H9 (cell line): ENCODE measurements at regions not wholly inside any gene's neighbourhood (a gene's known extent, or its start where the extent isn't known, plus 50 kb on each side); places are given as distances from the start of the nearest gene placed in this dataset.

Experiments used
- DNase-seq: peaks from one replicate; pipeline ENCODE4 v3.0.0-alpha.2; 2017
- H2AFZ ChIP-seq: one replicate; pipeline ENCODE4 v1.6.1; 2013; ENCODE audit warnings: mild to moderate bottlenecking, low read length, control low read depth, moderate library complexity
- H2AK5ac ChIP-seq: 2 replicates; pipeline ENCODE4 v1.6.1; 2013; ENCODE audit warnings: low read length, control low read depth, mixed read lengths; ENCODE audit not compliant: insufficient read length
- H2BK120ac ChIP-seq: one replicate; pipeline ENCODE4 v1.6.1; 2013; ENCODE audit warnings: low read depth, mild to moderate bottlenecking, low read length, control low read depth, inconsistent platforms; ENCODE audit not compliant: poor library complexity, severe bottlenecking
- H2BK12ac ChIP-seq: 2 replicates; pipeline ENCODE4 v1.6.1; 2013; ENCODE audit warnings: low read length, control low read depth, mixed read lengths, low read depth; ENCODE audit not compliant: insufficient read length
- H2BK15ac ChIP-seq: 2 replicates; pipeline ENCODE4 v1.6.1; 2013; ENCODE audit warnings: low read depth, low read length, control low read depth
- H2BK20ac ChIP-seq: one replicate; pipeline ENCODE4 v1.6.1; 2013; ENCODE audit warnings: low read depth, mild to moderate bottlenecking, low read length, control low read depth, inconsistent platforms; ENCODE audit not compliant: poor library complexity, severe bottlenecking
- H2BK5ac ChIP-seq: 2 replicates; pipeline ENCODE4 v1.6.1; 2013; ENCODE audit warnings: low read length, control low read depth, mixed read lengths; ENCODE audit not compliant: insufficient read length
- H3K14ac ChIP-seq: 2 replicates; pipeline ENCODE4 v1.6.1; 2013; ENCODE audit warnings: low read length, control low read depth; ENCODE audit not compliant: insufficient read depth
- H3K18ac ChIP-seq: 2 replicates; pipeline ENCODE4 v1.6.1; 2013; ENCODE audit warnings: low read depth, mild to moderate bottlenecking, mixed read lengths, low read length, control low read depth; ENCODE audit not compliant: insufficient read length
- H3K23ac ChIP-seq: 2 replicates; pipeline ENCODE4 v1.6.1; 2013; ENCODE audit warnings: low read length, control low read depth, mixed read lengths, low read depth; ENCODE audit not compliant: insufficient read length
- H3K23me2 ChIP-seq: 2 replicates; pipeline ENCODE4 v1.6.1; 2013; ENCODE audit warnings: low read depth, mild to moderate bottlenecking, mixed read lengths, low read length, control low read depth; ENCODE audit not compliant: insufficient read length, poor library complexity, severe bottlenecking
- H3K27ac ChIP-seq: 2 replicates; pipeline ENCODE4 v1.5.1; 2013; ENCODE audit warnings: low read length, control low read depth, mixed read lengths, low read depth; ENCODE audit not compliant: insufficient read length
- H3K27me3 ChIP-seq: 2 replicates; pipeline ENCODE4 v1.6.1; 2013; ENCODE audit warnings: low read length, control low read depth, inconsistent platforms; ENCODE audit not compliant: insufficient read depth
- H3K4ac ChIP-seq: 2 replicates; pipeline ENCODE4 v1.6.1; 2013; ENCODE audit warnings: low read depth, mild to moderate bottlenecking, control low read depth, inconsistent platforms, low read length, moderate library complexity
- H3K4me1 ChIP-seq: 2 replicates; pipeline ENCODE4 v1.6.1; 2013; ENCODE audit warnings: low read length, control low read depth, inconsistent platforms; ENCODE audit not compliant: insufficient read depth
- H3K4me2 ChIP-seq: 2 replicates; pipeline ENCODE4 v1.6.1; 2013; ENCODE audit warnings: low read length, control low read depth, mixed read lengths; ENCODE audit not compliant: insufficient read length, insufficient read depth
- H3K56ac ChIP-seq: 2 replicates; pipeline ENCODE4 v1.6.1; 2013; ENCODE audit warnings: low read depth, mild to moderate bottlenecking, mixed read lengths, low read length, control low read depth; ENCODE audit not compliant: insufficient read length
- H3K79me1 ChIP-seq: 2 replicates; pipeline ENCODE4 v1.6.1; 2013; ENCODE audit warnings: low read depth, mild to moderate bottlenecking, moderate library complexity, low read length, control low read depth, inconsistent platforms; ENCODE audit not compliant: insufficient read depth, poor library complexity, severe bottlenecking
- H3K79me2 ChIP-seq: 2 replicates; pipeline ENCODE4 v1.6.1; 2013; ENCODE audit warnings: low read length, control low read depth, inconsistent platforms; ENCODE audit not compliant: insufficient read depth
- H3K9ac ChIP-seq: 2 replicates; pipeline ENCODE4 v1.6.1; 2013; ENCODE audit warnings: low read length, control low read depth, mixed read lengths; ENCODE audit not compliant: insufficient read length; ENCODE audit errors: extremely low read depth
- H3K9me3 ChIP-seq: one replicate; pipeline ENCODE4 v1.6.1; 2013; ENCODE audit warnings: low read depth, low read length, inconsistent platforms; ENCODE audit not compliant: control insufficient read depth
- H3T11ph ChIP-seq: one replicate; pipeline ENCODE4 v1.6.1; 2013; ENCODE audit warnings: mild to moderate bottlenecking, low read length, control low read depth, inconsistent platforms
- H4K20me1 ChIP-seq: one replicate; pipeline ENCODE4 v1.6.1; 2013; ENCODE audit not compliant: control insufficient read depth, insufficient read length, insufficient read depth
- H4K5ac ChIP-seq: 2 replicates; pipeline ENCODE4 v1.6.1; 2013; ENCODE audit warnings: low read depth, mild to moderate bottlenecking, mixed read lengths, low read length, control low read depth; ENCODE audit not compliant: insufficient read length
- H4K8ac ChIP-seq: replicated peaks from 2 replicates; pipeline ENCODE4 v1.6.1; 2013; ENCODE audit warnings: low read length, control low read depth, mixed read lengths, low read depth; ENCODE audit not compliant: insufficient read length
- H4K91ac ChIP-seq: 2 replicates; pipeline ENCODE4 v1.6.1; 2013; ENCODE audit warnings: low read depth, mild to moderate bottlenecking, moderate library complexity, mixed read lengths, low read length, control low read depth; ENCODE audit not compliant: insufficient read length
- H3K27ac Mint-ChIP-seq, 3 experiments: 2 replicates in 2 of 3; 3 replicates in 1 of 3; pipeline ENCODE4 v1.8.0; 2020 to 2021; ENCODE audit warnings: mixed read lengths in 3 of 3, mild to moderate bottlenecking in 1 of 3, moderate library complexity in 1 of 3
- H3K27me3 Mint-ChIP-seq: 2 replicates; pipeline ENCODE4 v1.8.0; 2021; ENCODE audit warnings: low read depth, mild to moderate bottlenecking, moderate library complexity, mixed read lengths
- H3K36me3 Mint-ChIP-seq, 3 experiments: 2 replicates in 2 of 3; 3 replicates in 1 of 3; pipeline ENCODE4 v1.8.0; 2020 to 2021; ENCODE audit warnings: low read depth in 3 of 3, mixed read lengths in 3 of 3; ENCODE audit not compliant: insufficient read depth in 1 of 3
- H3K4me1 Mint-ChIP-seq, 2 experiments: 2 replicates each; pipeline ENCODE4 v1.8.0; 2020; ENCODE audit warnings: mixed read lengths in 2 of 2
- H3K4me3 Mint-ChIP-seq, 2 experiments: 2 replicates in 1 of 2; 3 replicates in 1 of 2; pipeline ENCODE4 v1.8.0; 2020 to 2021; ENCODE audit warnings: mild to moderate bottlenecking in 2 of 2, mixed read lengths in 2 of 2, moderate library complexity in 1 of 2
- H3K9me3 Mint-ChIP-seq, 2 experiments: 2 replicates in 1 of 2; 3 replicates in 1 of 2; pipeline ENCODE4 v1.8.0; 2020; ENCODE audit warnings: mild to moderate bottlenecking in 2 of 2, mixed read lengths in 2 of 2, moderate library complexity in 1 of 2
- CTCF ChIP-seq: fragments of 200-600 bp; sonication (generic); conservative IDR thresholded peaks from 3 replicates; pipeline ENCODE4 v1.8.0; 2021; ENCODE audit warnings: antibody characterized with exemption, mild to moderate bottlenecking
- WGBS: extraction: QIAGEN DNeasy Blood & Tissue Kit; methylation state at CpG from one replicate; pipeline ENCODE4 v1.1.7; 2013; ENCODE audit warnings: missing lambda C conversion rate, low lambda C conversion rate, mixed read lengths; ENCODE audit not compliant: insufficient read length; ENCODE audit errors: extremely low coverage; 5-methylcytosine and 5-hydroxymethylcytosine counted together

GRCh38 chr5:158152136-158152535, 293.2 kb upstream of the CLINT1 start:
- Mint-ChIP-seq H3K27me3 (no peaks in the 10 kb centered on the region; the same call in 1 of the 2 replicates), H3K9me3 (no peaks in the 10 kb centered on the region), H3K27ac (no peak overlapping the region), H3K4me1 (no peaks in the 10 kb centered on the region), H3K36me3 (no peaks in the 10 kb centered on the region), H3K4me3 (no peak overlapping the region)
- Histone ChIP-seq H3K79me1 (no peaks in the 10 kb centered on the region), H2BK15ac (no peak overlapping the region), H4K91ac (no peak overlapping the region), H4K8ac (no peak overlapping the region), H4K5ac (no peak overlapping the region), H3K23ac (no peak overlapping the region), H2AFZ (no peak overlapping the region), H2BK12ac (no peak overlapping the region), H3K79me2 (no peaks in the 10 kb centered on the region), H2AK5ac (no peak overlapping the region), H2BK120ac (no peak overlapping the region), H3K18ac (no peak overlapping the region), H3K56ac (no peak overlapping the region), H3K27ac (no peak overlapping the region), H2BK5ac (no peak overlapping the region), H3K27me3 (no peaks in the 10 kb centered on the region), H3K14ac (no peak overlapping the region), H4K20me1 (no peaks in the 10 kb centered on the region), H3K9ac (no peak overlapping the region), H3K4me1 (no peaks in the 10 kb centered on the region), H3K23me2 (no peaks in the 10 kb centered on the region), H3K4me2 (no peak overlapping the region), H3K4ac (no peak overlapping the region), H2BK20ac (no peak overlapping the region), H3T11ph (no peak overlapping the region), H3K9me3 (no peaks in the 10 kb centered on the region)
- no peak for TF ChIP-seq CTCF
- no CpG with 5 or more reads among the region's 3 CpGs for WGBS
- DNase-seq = no peak
